ENCODE measurements at regions not wholly inside any gene's neighbourhood (a gene's known extent, or its start where the extent isn't known, plus 50 kb on each side); places are given as distances from the start of the nearest gene placed in this dataset.

- TF ChIP-seq EP300 (IDR thresholded peaks at IDR 0.05) (no peak), POLR2A (IDR thresholded peaks at IDR 0.05) (no peak), POLR2AphosphoS5 (IDR thresholded peaks at IDR 0.05) (no peak)
- TF ChIP-seq, protein P1, sequence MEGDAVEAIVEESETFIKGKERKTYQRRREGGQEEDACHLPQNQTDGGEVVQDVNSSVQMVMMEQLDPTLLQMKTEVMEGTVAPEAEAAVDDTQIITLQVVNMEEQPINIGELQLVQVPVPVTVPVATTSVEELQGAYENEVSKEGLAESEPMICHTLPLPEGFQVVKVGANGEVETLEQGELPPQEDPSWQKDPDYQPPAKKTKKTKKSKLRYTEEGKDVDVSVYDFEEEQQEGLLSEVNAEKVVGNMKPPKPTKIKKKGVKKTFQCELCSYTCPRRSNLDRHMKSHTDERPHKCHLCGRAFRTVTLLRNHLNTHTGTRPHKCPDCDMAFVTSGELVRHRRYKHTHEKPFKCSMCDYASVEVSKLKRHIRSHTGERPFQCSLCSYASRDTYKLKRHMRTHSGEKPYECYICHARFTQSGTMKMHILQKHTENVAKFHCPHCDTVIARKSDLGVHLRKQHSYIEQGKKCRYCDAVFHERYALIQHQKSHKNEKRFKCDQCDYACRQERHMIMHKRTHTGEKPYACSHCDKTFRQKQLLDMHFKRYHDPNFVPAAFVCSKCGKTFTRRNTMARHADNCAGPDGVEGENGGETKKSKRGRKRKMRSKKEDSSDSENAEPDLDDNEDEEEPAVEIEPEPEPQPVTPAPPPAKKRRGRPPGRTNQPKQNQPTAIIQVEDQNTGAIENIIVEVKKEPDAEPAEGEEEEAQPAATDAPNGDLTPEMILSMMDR (IDR thresholded peaks at IDR 0.05), result no peak
- no peak for ATAC-seq
- H3K4me1 ChIP-seq, result no peaks in the 10 kb centered on the region
- no peak overlapping the region for H3K27ac ChIP-seq
- H3K27me3 ChIP-seq, result no peaks in the 10 kb centered on the region
- H3K36me3 ChIP-seq, result no peaks in the 10 kb centered on the region
- H3K4me3 ChIP-seq, result no peak overlapping the region
- H3K9me3 ChIP-seq, result no peaks in the 10 kb centered on the region
- 67 to 92% methylated on average over 1 to 7 of the region's 10 CpGs for WGBS, 2 donors (ENCODE audit: low coverage in 1 of 2)
These were observed 1152.1 kb upstream of the AUTS2 start for GRCh38 chr7:68446183-68446582.

DNA sequence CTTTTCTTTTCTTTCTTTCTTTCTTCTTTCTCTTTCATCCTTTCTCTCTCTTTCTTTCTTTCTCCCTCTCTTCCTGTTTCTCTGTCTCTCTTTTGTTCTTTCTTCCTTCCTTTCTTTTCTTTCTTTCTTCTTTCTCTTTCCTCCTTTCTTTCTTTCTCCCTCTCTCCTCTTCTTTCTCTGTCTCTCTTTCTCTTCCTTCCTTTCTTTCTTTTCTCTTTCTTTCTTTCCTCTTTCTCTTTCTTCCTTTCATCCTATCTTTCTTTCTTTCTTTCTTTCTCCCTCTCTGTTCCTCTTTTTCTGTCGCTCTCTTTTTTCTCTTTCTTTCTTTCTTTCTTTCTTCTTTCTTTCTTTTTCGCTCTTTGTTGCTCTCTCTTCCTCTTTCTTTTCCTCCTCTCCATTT lies 1149.2 kb upstream of the AUTS2 start:
- Histone ChIP-seq H3K4me1 (no peaks in the 10 kb centered on the region), H3K4me3 (no peak overlapping the region), H3K27ac (no peak overlapping the region), H3K27me3 (no peaks in the 10 kb centered on the region), H3K36me3 (no peaks in the 10 kb centered on the region), H3K9me3 (no peaks in the 10 kb centered on the region)
- WGBS, 2 donors (ENCODE audit: low coverage in 1 of 2), result 89% methylated on average over 1 of the region's 2 CpGs; no CpG with 5 or more reads in 1 of the 2 donors
- no peak for TF ChIP-seq POLR2A (IDR thresholded peaks at IDR 0.05)
- TF ChIP-seq EP300 (IDR thresholded peaks at IDR 0.05), result no peak
- no peak for ATAC-seq

- 58 to 76% methylated on average over 5 of the region's 5 CpGs for WGBS, 2 donors (ENCODE audit: low coverage in 1 of 2)
These were observed 1148.5 kb upstream of the AUTS2 start for GRCh38 chr7:68449816-68450215.

GRCh38 chr7:68454931-68455330 lies 1143.3 kb upstream of the AUTS2 start:
- no peak for TF ChIP-seq EP300 (IDR thresholded peaks at IDR 0.05)
- TF ChIP-seq, protein P1 (IDR thresholded peaks at IDR 0.05), result no peak
- TF ChIP-seq POLR2AphosphoS5 (IDR thresholded peaks at IDR 0.05), result no peak
- TF ChIP-seq POLR2A (IDR thresholded peaks at IDR 0.05), result no peak
- WGBS, 2 donors (ENCODE audit: low coverage in 1 of 2), result 61 to 71% methylated on average over 5 of the region's 5 CpGs
- no peak overlapping the region for H3K4me3 ChIP-seq

More at GRCh38 chr7:68449816-68450215, 1148.5 kb upstream of the AUTS2 start:
- H3K27ac ChIP-seq, result no peak overlapping the region
- TF ChIP-seq EP300 (IDR thresholded peaks at IDR 0.05) (no peak), POLR2A (IDR thresholded peaks at IDR 0.05) (no peak), POLR2AphosphoS5 (IDR thresholded peaks at IDR 0.05) (no peak)
- TF ChIP-seq, protein P1 (IDR thresholded peaks at IDR 0.05), result no peak
- H3K36me3 ChIP-seq, result no peaks in the 10 kb centered on the region
- ATAC-seq, result no peak
- no peaks in the 10 kb centered on the region for H3K9me3 ChIP-seq
- H3K27me3 ChIP-seq, result no peaks in the 10 kb centered on the region
- H3K4me3 ChIP-seq, result no peak overlapping the region
- H3K4me1 ChIP-seq, result no peaks in the 10 kb centered on the region

DNA sequence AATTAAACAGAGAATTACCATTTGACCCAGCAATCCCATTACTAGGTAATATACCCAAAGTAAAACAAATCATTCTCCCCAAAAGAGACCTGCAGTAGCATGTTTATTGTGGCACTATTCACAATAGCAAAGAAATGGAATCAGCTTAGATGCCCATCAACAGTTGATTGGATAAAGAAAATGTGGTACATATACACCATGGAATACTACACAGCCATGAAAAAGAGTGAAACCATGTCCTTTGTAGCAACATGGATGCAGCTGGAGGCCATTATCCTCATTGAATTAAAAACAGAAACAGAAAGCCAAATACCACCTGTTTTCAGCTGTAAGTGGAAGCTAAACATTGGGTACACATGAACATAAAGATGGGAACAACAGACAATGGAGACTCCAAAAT lies 1141.8 kb upstream of the AUTS2 start:
- TF ChIP-seq EP300 (IDR thresholded peaks at IDR 0.05), result no peak
- no peak for TF ChIP-seq POLR2A (IDR thresholded peaks at IDR 0.05)
- TF ChIP-seq, protein P1 (IDR thresholded peaks at IDR 0.05), result no peak
- TF ChIP-seq POLR2AphosphoS5 (IDR thresholded peaks at IDR 0.05), result no peak
- Histone ChIP-seq H3K36me3 (no peaks in the 10 kb centered on the region), H3K9me3 (no peaks in the 10 kb centered on the region), H3K27me3 (peaks cover 8% of the 10 kb centered on the region), H3K4me3 (no peak overlapping the region), H3K4me1 (no peaks in the 10 kb centered on the region), H3K27ac (no peak overlapping the region)
- no peak for ATAC-seq

More at GRCh38 chr7:68454931-68455330, 1143.3 kb upstream of the AUTS2 start:
- ATAC-seq, result no peak
- H3K27me3 ChIP-seq, result peaks cover 8% of the 10 kb centered on the region
- no peaks in the 10 kb centered on the region for H3K4me1 ChIP-seq
- no peaks in the 10 kb centered on the region for H3K36me3 ChIP-seq
- H3K27ac ChIP-seq, result no peak overlapping the region
- H3K9me3 ChIP-seq, result no peaks in the 10 kb centered on the region

All from gastroesophageal sphincter (tissue), 4 donors.